ENCODE measurements at regions not wholly inside any gene's neighbourhood (a gene's known extent, or its start where the extent isn't known, plus 50 kb on each side); places are given as distances from the start of the nearest gene placed in this dataset.

DNA sequence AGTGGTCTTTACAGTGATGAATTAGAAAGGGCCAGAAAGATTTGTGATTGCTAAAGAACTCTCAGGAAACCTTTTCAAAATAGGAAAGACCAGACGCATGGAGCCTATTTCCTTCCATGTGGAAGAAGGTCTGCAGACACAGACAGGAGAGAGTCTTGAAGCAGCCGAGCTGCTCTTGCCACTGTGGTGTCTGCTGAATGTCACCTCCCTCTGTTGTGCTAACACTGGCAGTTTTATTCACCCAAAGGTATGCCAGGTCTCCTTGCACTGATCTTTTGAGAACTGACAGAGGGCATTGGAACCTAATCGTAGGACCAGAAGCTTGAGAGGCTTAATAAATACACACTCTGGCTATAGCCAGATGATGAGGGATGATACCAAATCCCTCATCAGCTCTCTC lies 108.7 kb downstream of the SREK1 start:
- Histone ChIP-seq H3K4me1 (ENCODE audit: control insufficient read depth, insufficient read depth, low read length) (peaks cover 3% of the 10 kb centered on the region; the same call in 1 of the 2 replicates), H3K36me3 (ENCODE audit: control insufficient read depth in 2 of 2, insufficient read depth in 1 of 2, low read length in 2 of 2) (no peaks in the 10 kb centered on the region), H3K9me3 (ENCODE audit: control insufficient read depth, insufficient read depth, low read depth, low read length) (no peaks in the 10 kb centered on the region), H3K4me3 (ENCODE audit: low read depth, low read length) (no peak overlapping the region), H3K27ac (ENCODE audit: extremely low read depth, low read depth, low read length) (no peak overlapping the region)
- no peak for TF ChIP-seq ZNF155 (tag by site-specific recombination; IDR thresholded peaks at IDR 0.05)
- TF ChIP-seq YY1 (tag by site-specific recombination; IDR thresholded peaks at IDR 0.05) = no peak
- TF ChIP-seq ZNF449 (tag by site-specific recombination; IDR thresholded peaks at IDR 0.05) = no peak
- no peak for TF ChIP-seq ZNF530 (tag by site-specific recombination; IDR thresholded peaks at IDR 0.05; ENCODE audit: low read depth)
- no peak for TF ChIP-seq ZNF830 (tag by site-specific recombination; IDR thresholded peaks at IDR 0.05; ENCODE audit: low read depth)
- no peak for TF ChIP-seq ZNF280D (tag by site-specific recombination; IDR thresholded peaks at IDR 0.05)
- TF ChIP-seq ZNF350 (tag by site-specific recombination; IDR thresholded peaks at IDR 0.05) = no peak
- no peak for TF ChIP-seq OVOL3 (tag by site-specific recombination; IDR thresholded peaks at IDR 0.05)
- CTCF ChIA-PET = interaction anchor here (1.2 kb wide), 1 partner anchor 53 kb away, joined by 4 read pairs; no protein-coding TSS in a partner anchor
- POLR2A ChIA-PET = no interaction called here

GRCh38 chr5:66255714-66256113 lies 111.6 kb downstream of the SREK1 start:
- no peak for TF ChIP-seq ZNF202 (tag by site-specific recombination; IDR thresholded peaks at IDR 0.05; ENCODE audit: borderline replicate concordance)
- H3K4me3 ChIP-seq (ENCODE audit: low read depth, low read length) = no peak overlapping the region
- no peaks in the 10 kb centered on the region for H3K4me1 ChIP-seq (ENCODE audit: control insufficient read depth, insufficient read depth, low read length)
- no peak overlapping the region for H3K27ac ChIP-seq (ENCODE audit: extremely low read depth, low read depth, low read length)
- no peaks in the 10 kb centered on the region for H3K9me3 ChIP-seq (ENCODE audit: control insufficient read depth, insufficient read depth, low read depth, low read length)
- no peaks in the 10 kb centered on the region for H3K36me3 ChIP-seq (ENCODE audit: control insufficient read depth in 2 of 2, insufficient read depth in 1 of 2, low read length in 2 of 2)
- ChIA-PET POLR2A (no interaction called here), CTCF (no interaction called here)

DNA sequence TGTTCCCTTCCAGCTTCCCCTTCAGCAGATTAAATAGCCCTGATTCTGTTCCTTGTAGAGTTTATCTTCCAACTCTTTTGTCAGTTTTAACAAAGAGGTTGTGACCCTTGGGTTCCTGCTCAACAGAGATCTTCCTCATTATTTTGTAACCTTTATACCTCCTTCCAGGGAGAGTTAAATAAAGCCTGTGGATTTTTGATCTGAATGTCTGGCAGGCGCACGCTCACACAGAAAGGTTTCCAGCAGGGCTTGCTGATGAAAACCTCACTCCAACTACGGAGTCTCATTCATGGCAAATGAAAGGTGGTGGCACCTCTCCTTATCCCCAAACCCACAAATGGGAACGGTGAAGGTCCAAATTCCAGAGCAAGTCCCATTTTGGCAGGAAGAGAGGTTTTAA lies 129.0 kb downstream of the SREK1 start:
- ChIA-PET CTCF (no interaction called here), POLR2A (no interaction called here)
- H3K9me3 ChIP-seq (ENCODE audit: control insufficient read depth, insufficient read depth, low read depth, low read length) = no peaks in the 10 kb centered on the region
- no peaks in the 10 kb centered on the region for H3K4me1 ChIP-seq (ENCODE audit: control insufficient read depth, insufficient read depth, low read length)
- H3K27ac ChIP-seq (ENCODE audit: extremely low read depth, low read depth, low read length) = no peak overlapping the region
- no peaks in the 10 kb centered on the region for H3K36me3 ChIP-seq (ENCODE audit: control insufficient read depth in 2 of 2, insufficient read depth in 1 of 2, low read length in 2 of 2)
- TF ChIP-seq ZBTB26 (tag by site-specific recombination; optimal IDR thresholded peaks at IDR 0.05) (no peak), ZNF501 (tag by site-specific recombination; IDR thresholded peaks at IDR 0.05) (no peak), ZNF266 (tag by site-specific recombination; IDR thresholded peaks at IDR 0.05; ENCODE audit: low read depth) (no peak), ZNF792 (tag by site-specific recombination; IDR thresholded peaks at IDR 0.05) (no peak)
- TF ChIP-seq, protein P1, sequence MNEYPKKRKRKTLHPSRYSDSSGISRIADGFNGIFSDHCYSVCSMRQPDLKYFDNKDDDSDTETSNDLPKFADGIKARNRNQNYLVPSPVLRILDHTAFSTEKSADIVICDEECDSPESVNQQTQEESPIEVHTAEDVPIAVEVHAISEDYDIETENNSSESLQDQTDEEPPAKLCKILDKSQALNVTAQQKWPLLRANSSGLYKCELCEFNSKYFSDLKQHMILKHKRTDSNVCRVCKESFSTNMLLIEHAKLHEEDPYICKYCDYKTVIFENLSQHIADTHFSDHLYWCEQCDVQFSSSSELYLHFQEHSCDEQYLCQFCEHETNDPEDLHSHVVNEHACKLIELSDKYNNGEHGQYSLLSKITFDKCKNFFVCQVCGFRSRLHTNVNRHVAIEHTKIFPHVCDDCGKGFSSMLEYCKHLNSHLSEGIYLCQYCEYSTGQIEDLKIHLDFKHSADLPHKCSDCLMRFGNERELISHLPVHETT (tag by site-specific recombination; IDR thresholded peaks at IDR 0.05) = no peak
- TF ChIP-seq, protein P2, sequence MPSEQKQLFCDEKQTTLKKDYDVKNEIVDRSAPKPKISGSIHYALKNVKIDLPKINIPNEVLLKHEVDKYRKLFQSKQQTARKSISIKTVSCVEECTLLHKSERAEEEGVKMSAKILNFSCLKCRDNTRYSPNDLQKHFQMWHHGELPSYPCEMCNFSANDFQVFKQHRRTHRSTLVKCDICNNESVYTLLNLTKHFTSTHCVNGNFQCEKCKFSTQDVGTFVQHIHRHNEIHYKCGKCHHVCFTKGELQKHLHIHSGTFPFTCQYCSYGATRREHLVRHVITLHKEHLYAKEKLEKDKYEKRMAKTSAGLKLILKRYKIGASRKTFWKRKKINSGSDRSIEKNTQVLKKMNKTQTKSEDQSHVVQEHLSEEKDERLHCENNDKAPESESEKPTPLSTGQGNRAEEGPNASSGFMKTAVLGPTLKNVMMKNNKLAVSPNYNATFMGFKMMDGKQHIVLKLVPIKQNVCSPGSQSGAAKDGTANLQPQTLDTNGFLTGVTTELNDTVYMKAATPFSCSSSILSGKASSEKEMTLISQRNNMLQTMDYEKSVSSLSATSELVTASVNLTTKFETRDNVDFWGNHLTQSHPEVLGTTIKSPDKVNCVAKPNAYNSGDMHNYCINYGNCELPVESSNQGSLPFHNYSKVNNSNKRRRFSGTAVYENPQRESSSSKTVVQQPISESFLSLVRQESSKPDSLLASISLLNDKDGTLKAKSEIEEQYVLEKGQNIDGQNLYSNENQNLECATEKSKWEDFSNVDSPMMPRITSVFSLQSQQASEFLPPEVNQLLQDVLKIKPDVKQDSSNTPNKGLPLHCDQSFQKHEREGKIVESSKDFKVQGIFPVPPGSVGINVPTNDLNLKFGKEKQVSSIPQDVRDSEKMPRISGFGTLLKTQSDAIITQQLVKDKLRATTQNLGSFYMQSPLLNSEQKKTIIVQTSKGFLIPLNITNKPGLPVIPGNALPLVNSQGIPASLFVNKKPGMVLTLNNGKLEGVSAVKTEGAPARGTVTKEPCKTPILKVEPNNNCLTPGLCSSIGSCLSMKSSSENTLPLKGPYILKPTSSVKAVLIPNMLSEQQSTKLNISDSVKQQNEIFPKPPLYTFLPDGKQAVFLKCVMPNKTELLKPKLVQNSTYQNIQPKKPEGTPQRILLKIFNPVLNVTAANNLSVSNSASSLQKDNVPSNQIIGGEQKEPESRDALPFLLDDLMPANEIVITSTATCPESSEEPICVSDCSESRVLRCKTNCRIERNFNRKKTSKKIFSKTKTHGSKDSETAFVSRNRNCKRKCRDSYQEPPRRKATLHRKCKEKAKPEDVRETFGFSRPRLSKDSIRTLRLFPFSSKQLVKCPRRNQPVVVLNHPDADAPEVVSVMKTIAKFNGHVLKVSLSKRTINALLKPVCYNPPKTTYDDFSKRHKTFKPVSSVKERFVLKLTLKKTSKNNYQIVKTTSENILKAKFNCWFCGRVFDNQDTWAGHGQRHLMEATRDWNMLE (tag by site-specific recombination; conservative IDR thresholded peaks at IDR 0.05; ENCODE audit: low read depth) = no peak
- H3K4me3 ChIP-seq (ENCODE audit: low read depth, low read length) = no peak overlapping the region
